HepG2 (cell line): ENCODE measurements at regions not wholly inside any gene's neighbourhood (a gene's known extent, or its start where the extent isn't known, plus 50 kb on each side); places are given as distances from the start of the nearest gene placed in this dataset.

Experiments used
- BRD4 ChIP-seq: sonication (generic); formaldehyde crosslinking; IDR thresholded peaks from 2 replicates; pipeline ENCODE4 v1.4.0; 2020; ENCODE audit warnings: missing genetic modification reagents
- RFX1 ChIP-seq: fragments of 450-650 bp; IDR thresholded peaks from 2 replicates; pipeline ENCODE4 v1.6.1; 2017
- TBX3 ChIP-seq: fragments of 450-650 bp; IDR thresholded peaks from 2 replicates; pipeline ENCODE4 v1.6.1; 2017; ENCODE audit warnings: antibody characterized with exemption, mild to moderate bottlenecking, inconsistent platforms, borderline replicate concordance
- ZNF136 ChIP-seq: sonication (generic); formaldehyde crosslinking; IDR thresholded peaks from 2 replicates; pipeline ENCODE4 v1.8.1; 2022; ENCODE audit warnings: low read depth, mild to moderate bottlenecking, moderate library complexity, missing genetic modification reagents
- TF ChIP-seq, protein P1 (sequence below): sonication (generic); formaldehyde crosslinking; IDR thresholded peaks from 2 replicates; pipeline ENCODE4 v1.4.0; 2020; ENCODE audit warnings: mild to moderate bottlenecking, missing genetic modification reagents, borderline replicate concordance
- TF ChIP-seq, protein P2 (sequence below), 2 experiments: fragments of 450-650 bp in 1 of 2; sonication (generic) in 1 of 2; formaldehyde crosslinking; IDR thresholded peaks; 2 replicates each; pipeline versions ENCODE4 v1.5.0 to v1.8.0; 2020 to 2022; ENCODE audit warnings: mild to moderate bottlenecking in 1 of 2, missing genetic modification reagents in 1 of 2
- TF ChIP-seq, protein P3 (sequence below): sonication (generic); formaldehyde crosslinking; IDR thresholded peaks from 2 replicates; pipeline ENCODE4 v1.4.0; 2020; ENCODE audit warnings: missing genetic modification reagents, borderline replicate concordance

DNA sequence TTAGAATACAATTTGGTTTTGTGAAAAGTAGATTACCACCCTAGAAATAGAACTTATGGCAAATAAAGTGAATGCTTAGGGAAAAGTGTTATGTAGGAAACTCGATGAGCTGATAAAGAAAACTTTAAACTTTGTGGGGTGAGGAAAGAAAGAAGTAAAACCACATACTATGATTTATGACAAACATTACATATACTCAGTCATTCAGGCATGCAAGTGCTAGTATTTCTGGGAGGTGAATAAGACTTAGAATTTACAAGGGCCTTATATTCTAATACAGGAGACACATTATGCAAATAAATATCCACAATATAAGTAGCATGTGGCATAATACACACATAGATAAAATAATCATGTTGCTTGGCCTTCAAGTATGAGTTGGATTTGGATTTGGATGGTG lies 618.1 kb downstream of the XIRP2 start (continued):
- TF ChIP-seq, protein P1, sequence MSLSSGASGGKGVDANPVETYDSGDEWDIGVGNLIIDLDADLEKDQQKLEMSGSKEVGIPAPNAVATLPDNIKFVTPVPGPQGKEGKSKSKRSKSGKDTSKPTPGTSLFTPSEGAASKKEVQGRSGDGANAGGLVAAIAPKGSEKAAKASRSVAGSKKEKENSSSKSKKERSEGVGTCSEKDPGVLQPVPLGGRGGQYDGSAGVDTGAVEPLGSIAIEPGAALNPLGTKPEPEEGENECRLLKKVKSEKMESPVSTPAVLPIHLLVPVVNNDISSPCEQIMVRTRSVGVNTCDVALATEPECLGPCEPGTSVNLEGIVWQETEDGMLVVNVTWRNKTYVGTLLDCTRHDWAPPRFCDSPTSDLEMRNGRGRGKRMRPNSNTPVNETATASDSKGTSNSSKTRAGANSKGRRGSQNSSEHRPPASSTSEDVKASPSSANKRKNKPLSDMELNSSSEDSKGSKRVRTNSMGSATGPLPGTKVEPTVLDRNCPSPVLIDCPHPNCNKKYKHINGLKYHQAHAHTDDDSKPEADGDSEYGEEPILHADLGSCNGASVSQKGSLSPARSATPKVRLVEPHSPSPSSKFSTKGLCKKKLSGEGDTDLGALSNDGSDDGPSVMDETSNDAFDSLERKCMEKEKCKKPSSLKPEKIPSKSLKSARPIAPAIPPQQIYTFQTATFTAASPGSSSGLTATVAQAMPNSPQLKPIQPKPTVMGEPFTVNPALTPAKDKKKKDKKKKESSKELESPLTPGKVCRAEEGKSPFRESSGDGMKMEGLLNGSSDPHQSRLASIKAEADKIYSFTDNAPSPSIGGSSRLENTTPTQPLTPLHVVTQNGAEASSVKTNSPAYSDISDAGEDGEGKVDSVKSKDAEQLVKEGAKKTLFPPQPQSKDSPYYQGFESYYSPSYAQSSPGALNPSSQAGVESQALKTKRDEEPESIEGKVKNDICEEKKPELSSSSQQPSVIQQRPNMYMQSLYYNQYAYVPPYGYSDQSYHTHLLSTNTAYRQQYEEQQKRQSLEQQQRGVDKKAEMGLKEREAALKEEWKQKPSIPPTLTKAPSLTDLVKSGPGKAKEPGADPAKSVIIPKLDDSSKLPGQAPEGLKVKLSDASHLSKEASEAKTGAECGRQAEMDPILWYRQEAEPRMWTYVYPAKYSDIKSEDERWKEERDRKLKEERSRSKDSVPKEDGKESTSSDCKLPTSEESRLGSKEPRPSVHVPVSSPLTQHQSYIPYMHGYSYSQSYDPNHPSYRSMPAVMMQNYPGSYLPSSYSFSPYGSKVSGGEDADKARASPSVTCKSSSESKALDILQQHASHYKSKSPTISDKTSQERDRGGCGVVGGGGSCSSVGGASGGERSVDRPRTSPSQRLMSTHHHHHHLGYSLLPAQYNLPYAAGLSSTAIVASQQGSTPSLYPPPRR = no peak
- TF ChIP-seq TBX3 (no peak), RFX1 (no peak), ZNF136 (CRISPR knock-in tag) (no peak), BRD4 (CRISPR knock-in tag) (no peak)
- TF ChIP-seq, protein P2, sequence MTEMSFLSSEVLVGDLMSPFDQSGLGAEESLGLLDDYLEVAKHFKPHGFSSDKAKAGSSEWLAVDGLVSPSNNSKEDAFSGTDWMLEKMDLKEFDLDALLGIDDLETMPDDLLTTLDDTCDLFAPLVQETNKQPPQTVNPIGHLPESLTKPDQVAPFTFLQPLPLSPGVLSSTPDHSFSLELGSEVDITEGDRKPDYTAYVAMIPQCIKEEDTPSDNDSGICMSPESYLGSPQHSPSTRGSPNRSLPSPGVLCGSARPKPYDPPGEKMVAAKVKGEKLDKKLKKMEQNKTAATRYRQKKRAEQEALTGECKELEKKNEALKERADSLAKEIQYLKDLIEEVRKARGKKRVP (CRISPR knock-in tag; IDR thresholded peaks at IDR 0.05) = no peak
- TF ChIP-seq, protein P3, sequence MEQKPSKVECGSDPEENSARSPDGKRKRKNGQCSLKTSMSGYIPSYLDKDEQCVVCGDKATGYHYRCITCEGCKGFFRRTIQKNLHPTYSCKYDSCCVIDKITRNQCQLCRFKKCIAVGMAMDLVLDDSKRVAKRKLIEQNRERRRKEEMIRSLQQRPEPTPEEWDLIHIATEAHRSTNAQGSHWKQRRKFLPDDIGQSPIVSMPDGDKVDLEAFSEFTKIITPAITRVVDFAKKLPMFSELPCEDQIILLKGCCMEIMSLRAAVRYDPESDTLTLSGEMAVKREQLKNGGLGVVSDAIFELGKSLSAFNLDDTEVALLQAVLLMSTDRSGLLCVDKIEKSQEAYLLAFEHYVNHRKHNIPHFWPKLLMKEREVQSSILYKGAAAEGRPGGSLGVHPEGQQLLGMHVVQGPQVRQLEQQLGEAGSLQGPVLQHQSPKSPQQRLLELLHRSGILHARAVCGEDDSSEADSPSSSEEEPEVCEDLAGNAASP (CRISPR knock-in tag) = no peak
